Kidney epithelial cell (primary cell): ENCODE measurements at regions not wholly inside any gene's neighbourhood (a gene's known extent, or its start where the extent isn't known, plus 50 kb on each side); places are given as distances from the start of the nearest gene placed in this dataset.

Experiments
- DNase-seq: peaks from one replicate; pipeline ENCODE4 v3.0.0-alpha.2; 2010; ENCODE audit warnings: low read depth
- H3K27me3 ChIP-seq: 2 replicates; pipeline ENCODE4 v1.6.0; 2011; ENCODE audit warnings: low read length; ENCODE audit not compliant: control insufficient read depth, insufficient read depth
- H3K36me3 ChIP-seq: 2 replicates; pipeline ENCODE4 v1.5.1; 2011; ENCODE audit warnings: low read length; ENCODE audit not compliant: control insufficient read depth, insufficient read depth
- H3K4me3 ChIP-seq: 2 replicates; pipeline ENCODE4 v1.5.1; 2011; ENCODE audit warnings: low read depth, mild to moderate bottlenecking, control low read depth, low read length
- CTCF ChIP-seq: IDR thresholded peaks from 2 replicates; pipeline ENCODE4 v1.5.1; 2011; ENCODE audit warnings: mild to moderate bottlenecking, moderate library complexity, low read length, control low read depth, inconsistent platforms; ENCODE audit not compliant: insufficient read depth, poor library complexity, severe bottlenecking

- no peak for TF ChIP-seq CTCF
- Histone ChIP-seq H3K36me3 (no peaks in the 10 kb centered on the region), H3K27me3 (no peaks in the 10 kb centered on the region), H3K4me3 (no peak overlapping the region)
- DNase-seq, result no peak
Observed at GRCh38 chr16:64585367-64585766, 536.5 kb downstream of the CDH11 start.

DNA sequence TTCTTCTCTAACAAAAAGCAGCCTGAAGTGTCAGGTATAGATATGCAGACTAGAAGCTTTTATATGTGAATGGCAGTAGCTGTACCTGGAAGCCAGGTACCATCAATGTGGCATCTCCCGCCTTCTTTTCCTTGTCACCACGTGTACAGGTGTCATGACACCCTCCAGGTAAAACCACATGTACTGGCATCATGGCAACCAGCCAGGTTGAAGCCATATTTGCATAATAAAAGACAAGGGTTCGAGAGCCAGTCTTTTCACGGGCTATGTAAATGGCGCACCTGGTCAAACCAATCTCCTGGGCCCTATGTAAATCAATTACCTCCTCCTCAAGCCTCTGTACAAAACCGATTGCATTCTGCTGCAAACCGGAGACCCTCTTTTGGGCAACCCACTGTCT, 541.3 kb downstream of the CDH11 start:
- no peaks in the 10 kb centered on the region for H3K36me3 ChIP-seq
- TF ChIP-seq CTCF, result no peak

DNA sequence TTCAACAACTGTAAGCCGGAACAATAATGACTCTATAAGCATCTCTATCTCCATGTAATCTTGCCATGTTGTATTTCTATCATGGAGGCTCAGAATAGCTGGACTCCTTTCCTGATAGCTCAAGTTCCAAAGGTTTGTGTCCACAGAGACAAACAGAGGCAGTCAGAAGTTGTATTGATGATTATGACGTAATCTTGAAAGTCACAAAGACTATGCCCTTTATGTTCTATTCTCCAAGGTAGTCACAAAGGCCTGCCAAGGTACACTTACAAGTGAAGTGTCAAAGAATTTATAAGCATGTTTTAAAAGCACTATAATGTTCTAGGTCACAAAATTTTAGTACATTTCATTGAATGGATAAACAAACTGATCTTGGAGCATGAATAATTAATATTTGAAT, 542.2 kb downstream of the CDH11 start:
- H3K4me3 ChIP-seq, result no peak overlapping the region
- no peaks in the 10 kb centered on the region for H3K36me3 ChIP-seq
- no peak for TF ChIP-seq CTCF
- no peaks in the 10 kb centered on the region for H3K27me3 ChIP-seq
- no peak for DNase-seq

More for the DNA sequence above, 541.3 kb downstream of the CDH11 start:
- Histone ChIP-seq H3K27me3 (no peaks in the 10 kb centered on the region), H3K4me3 (no peak overlapping the region)
- no peak for DNase-seq

GRCh38 chr16:64545768-64546167, 576.1 kb downstream of the CDH11 start:
- TF ChIP-seq CTCF, result no peak
- no peak overlapping the region for H3K4me3 ChIP-seq
- no peaks in the 10 kb centered on the region for H3K27me3 ChIP-seq
- H3K36me3 ChIP-seq, result no peaks in the 10 kb centered on the region
- peak; percentile 18 for DNase-seq

GRCh38 chr16:64544859-64545258, 577.0 kb downstream of the CDH11 start:
- no peak for DNase-seq
- Histone ChIP-seq H3K4me3 (no peak overlapping the region), H3K27me3 (no peaks in the 10 kb centered on the region), H3K36me3 (no peaks in the 10 kb centered on the region)
- TF ChIP-seq CTCF, result no peak

DNA sequence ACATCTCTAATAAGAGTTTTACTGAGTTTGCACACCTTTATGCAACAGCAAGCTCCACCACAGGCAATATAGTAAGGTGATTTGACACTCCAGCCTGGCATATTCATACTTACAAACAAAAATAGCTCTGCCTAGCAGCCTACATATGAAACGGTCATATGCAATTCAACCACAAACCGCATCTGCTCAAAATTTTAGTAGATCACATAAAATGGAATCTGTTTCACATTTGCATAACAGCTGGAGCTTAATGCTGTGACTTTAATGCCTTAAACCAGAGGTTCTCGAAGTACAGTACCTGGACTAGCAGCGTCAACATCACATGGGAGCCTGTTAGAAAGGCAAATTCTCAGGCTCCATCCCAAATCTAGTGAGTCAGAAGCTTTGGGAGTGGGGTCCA, 578.4 kb downstream of the CDH11 start:
- no peak for TF ChIP-seq CTCF

More for the DNA sequence above, 578.4 kb downstream of the CDH11 start:
- Histone ChIP-seq H3K27me3 (no peaks in the 10 kb centered on the region), H3K36me3 (no peaks in the 10 kb centered on the region), H3K4me3 (no peak overlapping the region)
- no peak for DNase-seq
